ENCODE measurements at regions not wholly inside any gene's neighbourhood (a gene's known extent, or its start where the extent isn't known, plus 50 kb on each side); places are given as distances from the start of the nearest gene placed in this dataset.

GRCh38 chr4:120440730-120441129 lies 374.1 kb upstream of the MAD2L1 start:
- CTCF ChIA-PET, result no interaction called here
- no peaks in the 10 kb centered on the region for H3K9me3 ChIP-seq (ENCODE audit: control insufficient read depth, insufficient read depth, low read depth, low read length)

GRCh38 chr4:120435179-120435578 lies 368.5 kb upstream of the MAD2L1 start:
- H3K27me3 ChIP-seq (ENCODE audit: control insufficient read depth, insufficient read depth, low read length), result no peaks in the 10 kb centered on the region
- in situ Hi-C loops (cut with HindIII; ENCODE audit: low pct_unique_long_range_greater_than_20kb, low sequenced_read_pairs), result no loop called here
- H3K9me3 ChIP-seq (ENCODE audit: control insufficient read depth, insufficient read depth, low read depth, low read length), result no peaks in the 10 kb centered on the region
- intact Hi-C loops (cut with micrococcal nuclease; ENCODE audit: unreplicated experiment), result no loop called here
- H3K4me3 ChIP-seq (ENCODE audit: low read depth in 2 of 2, low read length in 2 of 2), result no peak overlapping the region
- TF ChIP-seq POLR2AphosphoS5 (IDR thresholded peaks at IDR 0.05; ENCODE audit: low read depth, low read length) (no peak), CTCF (IDR thresholded peaks at IDR 0.05) (no peak), TCF7L2 (IDR thresholded peaks at IDR 0.05; ENCODE audit: low read depth, low read length) (no peak), REST (IDR thresholded peaks at IDR 0.05; ENCODE audit: insufficient read depth in 1 of 2, low read depth in 2 of 2, low read length in 1 of 2) (no peak), SIN3A (IDR thresholded peaks at IDR 0.05; ENCODE audit: borderline replicate concordance, insufficient read depth, low read depth, low read length) (no peak)
- H3K27ac ChIP-seq (ENCODE audit: low read length), result no peak overlapping the region
- H3K36me3 ChIP-seq (ENCODE audit: control insufficient read depth, insufficient read depth, low read length), result no peaks in the 10 kb centered on the region
- ATAC-seq, result no peak
- no peak for DNase-seq (ENCODE audit: low read depth, low spot score)
- no peaks in the 10 kb centered on the region for H3K4me1 ChIP-seq (ENCODE audit: control insufficient read depth, insufficient read depth, low read length)
- CTCF ChIA-PET, result no interaction called here
- POLR2A ChIA-PET, result no interaction called here
- no TSS peak for BruUV-seq (replicated peaks)

More at GRCh38 chr4:120440730-120441129, 374.1 kb upstream of the MAD2L1 start:
- ATAC-seq (no peak), DNase-seq (ENCODE audit: low read depth, low spot score) (no peak)
- H3K4me1 ChIP-seq (ENCODE audit: control insufficient read depth, insufficient read depth, low read length), result no peaks in the 10 kb centered on the region
- BruUV-seq (replicated peaks), result no TSS peak
- no peak overlapping the region for H3K4me3 ChIP-seq (ENCODE audit: low read depth in 2 of 2, low read length in 2 of 2)
- intact Hi-C loops (cut with micrococcal nuclease; ENCODE audit: unreplicated experiment) (no loop called here), in situ Hi-C loops (cut with HindIII; ENCODE audit: low pct_unique_long_range_greater_than_20kb, low sequenced_read_pairs) (no loop called here)
- POLR2A ChIA-PET, result no interaction called here
- no peaks in the 10 kb centered on the region for H3K36me3 ChIP-seq (ENCODE audit: control insufficient read depth, insufficient read depth, low read length)
- H3K27me3 ChIP-seq (ENCODE audit: control insufficient read depth, insufficient read depth, low read length), result no peaks in the 10 kb centered on the region
- TF ChIP-seq POLR2AphosphoS5 (IDR thresholded peaks at IDR 0.05; ENCODE audit: low read depth, low read length) (no peak), CTCF (IDR thresholded peaks at IDR 0.05) (no peak), TCF7L2 (IDR thresholded peaks at IDR 0.05; ENCODE audit: low read depth, low read length) (no peak), REST (IDR thresholded peaks at IDR 0.05; ENCODE audit: insufficient read depth in 1 of 2, low read depth in 2 of 2, low read length in 1 of 2) (no peak), SIN3A (IDR thresholded peaks at IDR 0.05; ENCODE audit: borderline replicate concordance, insufficient read depth, low read depth, low read length) (no peak)
- no peak overlapping the region for H3K27ac ChIP-seq (ENCODE audit: low read length)

Data from Panc1 (cell line).